Tibial artery (tissue), 4 donors: ENCODE measurements at regions not wholly inside any gene's neighbourhood (a gene's known extent, or its start where the extent isn't known, plus 50 kb on each side); places are given as distances from the start of the nearest gene placed in this dataset.
A peak's percentile ranks its signal among the peaks of the same experiment; 100 is the strongest.

Experiments
- DNase-seq, 2 donors: peaks; one replicate each; pipeline ENCODE4 v3.0.0-alpha.2; 2019
- H3K27ac ChIP-seq, 2 donors: fragments of 200-600 bp; sonication (generic) in 1 of 2; 1 replicate in 1 of 2; 2 replicates in 1 of 2; pipeline ENCODE4 v1.5.1; 2018 to 2019; ENCODE audit warnings: mild to moderate bottlenecking in 1 of 2
- H3K27me3 ChIP-seq, 2 donors: fragments of 200-600 bp; sonication (generic) in 1 of 2; one replicate each; pipeline versions ENCODE4 v1.5.1 to v1.6.0; 2016 to 2019
- H3K36me3 ChIP-seq, 3 donors: fragments of 200-600 bp; sonication (generic) in 2 of 3; one replicate each; pipeline ENCODE4 v1.5.1; 2016 to 2019; ENCODE audit warnings: mild to moderate bottlenecking in 2 of 3
- H3K4me1 ChIP-seq, 4 donors: fragments of 200-600 bp; sonication (generic) in 2 of 4; 1 replicate in 3 of 4; 2 replicates in 1 of 4; pipeline ENCODE4 v1.5.1; 2016 to 2019
- H3K4me3 ChIP-seq, 2 donors: fragments of 200-600 bp; sonication (generic) in 1 of 2; 1 replicate in 1 of 2; 2 replicates in 1 of 2; pipeline ENCODE4 v1.5.1; 2018 to 2019; ENCODE audit warnings: mild to moderate bottlenecking in 2 of 2
- H3K9me3 ChIP-seq, 3 donors: fragments of 200-600 bp; sonication (generic) in 1 of 3; one replicate each; pipeline ENCODE4 v1.5.1; 2016 to 2019
- CTCF ChIP-seq, 2 experiments: fragments of 200-600 bp in 1 of 2; fragments of 450-650 bp in 1 of 2; IDR thresholded peaks; one replicate each; pipeline ENCODE4 v1.5.1; 2017 to 2019; ENCODE audit warnings: antibody characterized with exemption in 2 of 2, mild to moderate bottlenecking in 1 of 2, moderate library complexity in 1 of 2
- intact Hi-C: fragments of 100-400 bp; cut with DNase I; formaldehyde crosslinking; loops from one replicate; pipeline ENCODE4 v1.15.0; 2023; ENCODE audit warnings: low total_unique reads

GRCh38 chr5:135122797-135123196, 88.8 kb upstream of the PITX1 start:
- no peaks in the 10 kb centered on the region for H3K9me3 ChIP-seq
- no peaks in the 10 kb centered on the region for H3K4me1 ChIP-seq
- H3K27ac ChIP-seq = no peak overlapping the region
- H3K4me3 ChIP-seq = no peak overlapping the region
- intact Hi-C loops = no loop called here
- no peak for DNase-seq
- TF ChIP-seq CTCF (IDR thresholded peaks at IDR 0.05) = no peak
- no peaks in the 10 kb centered on the region for H3K27me3 ChIP-seq
- H3K36me3 ChIP-seq = no peaks in the 10 kb centered on the region

GRCh38 chr5:135120951-135121350, 86.9 kb upstream of the PITX1 start:
- H3K27ac ChIP-seq = no peak overlapping the region
- H3K36me3 ChIP-seq = no peaks in the 10 kb centered on the region
- no peak overlapping the region for H3K4me3 ChIP-seq
- no peaks in the 10 kb centered on the region for H3K27me3 ChIP-seq
- no peaks in the 10 kb centered on the region for H3K4me1 ChIP-seq
- intact Hi-C loops = no loop called here
- TF ChIP-seq CTCF (IDR thresholded peaks at IDR 0.05) = no peak
- DNase-seq = no peak
- no peaks in the 10 kb centered on the region for H3K9me3 ChIP-seq

GRCh38 chr5:135119481-135119880, 85.5 kb upstream of the PITX1 start:
- Histone ChIP-seq H3K27ac (no peak overlapping the region), H3K36me3 (no peaks in the 10 kb centered on the region), H3K27me3 (no peaks in the 10 kb centered on the region), H3K4me1 (no peaks in the 10 kb centered on the region), H3K9me3 (no peaks in the 10 kb centered on the region), H3K4me3 (no peak overlapping the region)
- intact Hi-C loops = no loop called here
- no peak for TF ChIP-seq CTCF (IDR thresholded peaks at IDR 0.05)
- DNase-seq = no peak

GRCh38 chr5:135117590-135117989, 83.6 kb upstream of the PITX1 start:
- intact Hi-C loops = no loop called here
- H3K27me3 ChIP-seq = no peaks in the 10 kb centered on the region
- no peak for TF ChIP-seq CTCF (IDR thresholded peaks at IDR 0.05)
- no peak overlapping the region for H3K4me3 ChIP-seq
- H3K9me3 ChIP-seq = no peaks in the 10 kb centered on the region
- H3K27ac ChIP-seq = no peak overlapping the region
- H3K36me3 ChIP-seq = no peaks in the 10 kb centered on the region
- H3K4me1 ChIP-seq = no peaks in the 10 kb centered on the region
- DNase-seq = no peak

- no peaks in the 10 kb centered on the region for H3K4me1 ChIP-seq
- no peak overlapping the region for H3K4me3 ChIP-seq
- no peak for TF ChIP-seq CTCF (IDR thresholded peaks at IDR 0.05)
- DNase-seq = peak; percentile 64 to 71
- H3K27me3 ChIP-seq = no peaks in the 10 kb centered on the region
- intact Hi-C loops = no loop called here
- no peaks in the 10 kb centered on the region for H3K36me3 ChIP-seq
- H3K27ac ChIP-seq = no peak overlapping the region
- no peaks in the 10 kb centered on the region for H3K9me3 ChIP-seq
Measured at GRCh38 chr5:135116160-135116561, 82.1 kb upstream of the PITX1 start.

- Histone ChIP-seq H3K4me1 (no peaks in the 10 kb centered on the region), H3K27me3 (no peaks in the 10 kb centered on the region), H3K27ac (no peak overlapping the region), H3K36me3 (no peaks in the 10 kb centered on the region), H3K4me3 (no peak overlapping the region), H3K9me3 (no peaks in the 10 kb centered on the region)
- TF ChIP-seq CTCF (IDR thresholded peaks at IDR 0.05) = no peak
- intact Hi-C loops = no loop called here
- no peak for DNase-seq
Measured at GRCh38 chr5:135115591-135115990, 81.6 kb upstream of the PITX1 start.
